H1 (cell line): ENCODE measurements at regions not wholly inside any gene's neighbourhood (a gene's known extent, or its start where the extent isn't known, plus 50 kb on each side); places are given as distances from the start of the nearest gene placed in this dataset.

Experiments used
- CTCF ChIA-PET: fragments of 300-600 bp; sonication (Branson Sonifier 250); formaldehyde crosslinking; loops from one replicate; lab custom pipeline; 2021; ENCODE audit not compliant: partially characterized antibody; lab: Charles Lee
- POLR2A ChIA-PET: fragments of 300-600 bp; sonication (Branson Sonifier 250); formaldehyde crosslinking; loops from one replicate; lab custom pipeline; 2021; ENCODE audit warnings: inconsistent platforms; ENCODE audit not compliant: partially characterized antibody; lab: Charles Lee
- DNase-seq, 2 experiments: peaks; one replicate each; pipeline versions ENCODE4 v3.0.0 to v3.0.0-alpha.2; 2010 to 2022; ENCODE audit warnings: low spot score in 2 of 2, low read depth in 1 of 2, mixed read lengths in 1 of 2
- FAIRE-seq: peaks from 2 replicates; lab custom pipeline; 2011; peaks lifted over from hg19 to GRCh38; lab: Jason Lieb, UNC
- H2AFZ ChIP-seq: 2 replicates; pipeline ENCODE4 v1.8.1; 2012; ENCODE audit warnings: low read length, inconsistent platforms
- H2AK5ac ChIP-seq: 2 replicates; pipeline ENCODE4 v1.6.1; 2013; ENCODE audit warnings: low read depth, low read length
- H2BK120ac ChIP-seq: replicated peaks from 2 replicates; pipeline ENCODE3; 2013; ENCODE audit warnings: low read depth, low read length, inconsistent platforms
- H2BK12ac ChIP-seq: 2 replicates; pipeline ENCODE4 v1.6.1; 2013; ENCODE audit warnings: low read depth, low read length
- H2BK15ac ChIP-seq: 2 replicates; pipeline ENCODE4 v1.6.1; 2013; ENCODE audit warnings: low read length
- H2BK20ac ChIP-seq: 2 replicates; pipeline ENCODE4 v1.6.1; 2013; ENCODE audit warnings: low read length
- H2BK5ac ChIP-seq: 2 replicates; pipeline ENCODE4 v1.6.1; 2013; ENCODE audit warnings: low read depth, low read length
- H3K14ac ChIP-seq: 2 replicates; pipeline ENCODE4 v1.6.1; 2013; ENCODE audit warnings: inconsistent platforms; ENCODE audit not compliant: insufficient read length
- H3K18ac ChIP-seq: 2 replicates; pipeline ENCODE4 v1.6.1; 2013; ENCODE audit warnings: low read length; ENCODE audit errors: extremely low read depth
- H3K23ac ChIP-seq: 2 replicates; pipeline ENCODE4 v1.6.1; 2013; ENCODE audit warnings: inconsistent platforms; ENCODE audit not compliant: insufficient read length
- H3K23me2 ChIP-seq: 2 replicates; pipeline ENCODE4 v1.6.1; 2013; ENCODE audit warnings: low read depth, low read length
- H3K27ac ChIP-seq: 2 replicates; pipeline ENCODE4 v1.6.1; 2011; ENCODE audit warnings: low read depth, low read length, inconsistent platforms
- H3K27me3 ChIP-seq, 4 experiments: replicated peaks in 1 of 4; 1 replicate in 1 of 4; 2 replicates in 3 of 4; pipeline versions ENCODE4 v1.6.1 to v1.8.1; 2011 to 2013; ENCODE audit warnings: low read length in 3 of 4, mild to moderate bottlenecking in 3 of 4, inconsistent platforms in 2 of 4, mixed read lengths in 2 of 4, moderate library complexity in 1 of 4; ENCODE audit not compliant: control insufficient read depth in 3 of 4, insufficient read depth in 3 of 4; ENCODE audit errors: extremely low read depth in 1 of 4
- H3K36me3 ChIP-seq, 4 experiments: 2 replicates each; pipeline versions ENCODE4 v1.6.1 to v1.8.1; 2011 to 2013; ENCODE audit warnings: mild to moderate bottlenecking in 4 of 4, low read length in 3 of 4, moderate library complexity in 2 of 4, control low read depth in 1 of 4, inconsistent platforms in 1 of 4; ENCODE audit not compliant: insufficient read depth in 4 of 4, control insufficient read depth in 2 of 4
- H3K4ac ChIP-seq: replicated peaks from 2 replicates; pipeline ENCODE3; 2013; ENCODE audit warnings: low read length, low read depth, mixed read lengths, inconsistent platforms; ENCODE audit not compliant: insufficient read length
- H3K4me1 ChIP-seq, 4 experiments: replicated peaks in 1 of 4; 1 replicate in 1 of 4; 2 replicates in 3 of 4; pipeline versions ENCODE4 v1.6.1 to v1.8.1; 2011 to 2013; ENCODE audit warnings: low read length in 3 of 4, inconsistent platforms in 2 of 4, mixed read lengths in 1 of 4; ENCODE audit not compliant: insufficient read depth in 4 of 4, control insufficient read depth in 3 of 4
- H3K4me2 ChIP-seq, 2 experiments: 2 replicates each; pipeline versions ENCODE4 v1.6.1 to v1.8.1; 2011 to 2013; ENCODE audit warnings: low read depth in 2 of 2, low read length in 2 of 2, control low read depth in 1 of 2, inconsistent platforms in 1 of 2, mild to moderate bottlenecking in 1 of 2; ENCODE audit not compliant: insufficient read depth in 1 of 2
- H3K4me3 ChIP-seq, 4 experiments: fragments of 200-600, 300-600 bp in 1 of 4; sonication (generic), shearing (Covaris generic), sonication (Bioruptor Twin) in 1 of 4; 2 replicates each; pipeline versions ENCODE4 v1.5.1 to v1.8.1; 2011 to 2016; ENCODE audit warnings: low read length in 4 of 4, low read depth in 3 of 4, control low read depth in 2 of 4, inconsistent platforms in 2 of 4, mild to moderate bottlenecking in 2 of 4, mixed read lengths in 1 of 4, moderate library complexity in 1 of 4; ENCODE audit not compliant: insufficient read depth in 2 of 4; ENCODE audit errors: extremely low read depth in 1 of 4
- H3K56ac ChIP-seq: replicated peaks from 2 replicates; pipeline ENCODE3; 2013; ENCODE audit warnings: low read depth, mild to moderate bottlenecking, mixed read lengths, low read length, inconsistent platforms; ENCODE audit not compliant: insufficient read length
- H3K79me1 ChIP-seq: 2 replicates; pipeline ENCODE4 v1.6.1; 2013; ENCODE audit warnings: low read depth, low read length, control low read depth
- H3K79me2 ChIP-seq, 2 experiments: 2 replicates each; pipeline versions ENCODE4 v1.6.1 to v1.8.1; 2012 to 2013; ENCODE audit warnings: low read length in 2 of 2, mild to moderate bottlenecking in 2 of 2, inconsistent platforms in 1 of 2; ENCODE audit not compliant: insufficient read depth in 2 of 2, control insufficient read depth in 1 of 2
- H3K9ac ChIP-seq, 4 experiments: replicated peaks in 1 of 4; 1 replicate in 1 of 4; 2 replicates in 3 of 4; pipeline versions ENCODE4 v1.6.1 to v1.8.1; 2011 to 2013; ENCODE audit warnings: low read depth in 3 of 4, low read length in 3 of 4, control low read depth in 2 of 4, mild to moderate bottlenecking in 2 of 4, moderate library complexity in 2 of 4, inconsistent platforms in 1 of 4; ENCODE audit errors: extremely low read depth in 1 of 4
- H3K9me3 ChIP-seq, 2 experiments: 2 replicates each; pipeline versions ENCODE4 v1.6.1 to v1.8.1; 2012 to 2013; ENCODE audit warnings: mild to moderate bottlenecking in 2 of 2, moderate library complexity in 2 of 2, control low read depth in 1 of 2, inconsistent platforms in 1 of 2, low read depth in 1 of 2, low read length in 1 of 2, mixed read lengths in 1 of 2; ENCODE audit not compliant: insufficient read depth in 2 of 2
- H4K20me1 ChIP-seq, 2 experiments: replicated peaks in 1 of 2; 2 replicates each; pipeline versions ENCODE3 to v1.8.1; 2011 to 2013; ENCODE audit warnings: inconsistent platforms in 2 of 2, low read length in 2 of 2, mild to moderate bottlenecking in 1 of 2; ENCODE audit not compliant: insufficient read depth in 2 of 2, control insufficient read depth in 1 of 2
- H4K5ac ChIP-seq: 2 replicates; pipeline ENCODE4 v1.6.1; 2013; ENCODE audit warnings: low read length, low read depth, mixed read lengths, inconsistent platforms; ENCODE audit not compliant: insufficient read length
- H4K8ac ChIP-seq: 2 replicates; pipeline ENCODE4 v1.8.0; 2013; ENCODE audit warnings: mild to moderate bottlenecking, moderate library complexity, low read length, inconsistent platforms; ENCODE audit not compliant: insufficient read depth; ENCODE audit errors: extremely low read depth
- H4K91ac ChIP-seq: replicated peaks from 2 replicates; pipeline ENCODE3; 2013; ENCODE audit warnings: low read length, mixed read lengths, inconsistent platforms; ENCODE audit not compliant: insufficient read length
- GABPA ChIP-seq: IDR thresholded peaks from 2 replicates; pipeline ENCODE4 v1.6.1; 2011; ENCODE audit warnings: mild to moderate bottlenecking, low read length, moderate library complexity, borderline replicate concordance; ENCODE audit not compliant: insufficient read depth
- SUZ12 ChIP-seq: fragments of 200-600 bp; sonication (generic); IDR thresholded peaks from 2 replicates; pipeline ENCODE4 v1.6.1; 2012; ENCODE audit warnings: mild to moderate bottlenecking, inconsistent platforms, low read length, moderate library complexity, mixed read lengths
- WGBS, 2 experiments: shearing (Covaris generic) in 1 of 2; methylation state at CpG; one replicate each; pipeline versions ENCODE4 v1.1.6 to v1.1.7; 2013 to 2015; ENCODE audit warnings: low lambda C conversion rate in 2 of 2, mixed read lengths in 2 of 2, inconsistent platforms in 1 of 2, low coverage in 1 of 2, missing lambda C conversion rate in 1 of 2; ENCODE audit not compliant: insufficient replicate concordance in 2 of 2, insufficient coverage in 1 of 2, insufficient read length in 1 of 2; ENCODE audit errors: extremely low coverage in 1 of 2, missing lambda C conversion rate in 1 of 2; 5-methylcytosine and 5-hydroxymethylcytosine counted together

DNA sequence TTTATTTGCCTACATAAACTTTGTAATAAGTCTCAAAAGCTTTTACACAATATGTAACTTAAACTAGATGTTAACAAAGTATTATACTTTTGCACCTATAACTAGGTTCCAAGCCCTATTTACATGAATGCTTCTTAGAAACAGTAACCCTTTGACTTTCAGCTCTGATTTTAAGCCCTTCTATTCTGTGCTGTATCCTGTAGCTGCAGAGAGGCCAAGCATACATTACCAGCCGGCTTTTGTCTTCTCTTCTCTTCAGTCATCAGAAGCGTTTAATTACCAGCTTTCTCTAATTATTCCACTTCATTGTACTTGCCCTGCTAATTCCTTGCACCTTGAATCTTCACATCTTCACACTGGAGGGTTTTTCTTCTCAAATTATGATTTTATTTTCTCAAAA lies 403.1 kb downstream of the PDGFC start:
- Histone ChIP-seq H3K27ac (no peak overlapping the region), H3K18ac (no peak overlapping the region), H3K79me2 (no peaks in the 10 kb centered on the region), H3K4me2 (no peak overlapping the region), H2AK5ac (no peak overlapping the region), H3K4ac (no peak overlapping the region), H2BK20ac (no peak overlapping the region), H4K5ac (no peak overlapping the region), H3K9me3 (no peaks in the 10 kb centered on the region), H3K14ac (no peak overlapping the region), H3K23me2 (no peaks in the 10 kb centered on the region), H2BK120ac (no peak overlapping the region), H4K91ac (no peak overlapping the region), H3K4me1 (no peaks in the 10 kb centered on the region; a peak in 1 of 7 replicates), H3K23ac (no peak overlapping the region), H2AFZ (no peak overlapping the region), H3K79me1 (no peaks in the 10 kb centered on the region), H3K27me3 (peaks cover 0 to 1% (median 0%) of the 10 kb centered on the region in 4 experiments; a peak in 1 of 7 replicates), H2BK5ac (no peak overlapping the region), H4K8ac (no peak overlapping the region), H4K20me1 (no peaks in the 10 kb centered on the region), H3K56ac (no peak overlapping the region), H3K4me3 (no peak overlapping the region), H2BK15ac (no peak overlapping the region), H2BK12ac (no peak overlapping the region), H3K9ac (no peak overlapping the region), H3K36me3 (no peaks in the 10 kb centered on the region)
- FAIRE-seq (no peak), DNase-seq (no peak)
- ChIA-PET CTCF (interaction anchor here (0.6 to 1.8 kb wide), 2 partner anchors 21 to 274 kb away, joined by 3 to 4 read pairs; no protein-coding TSS in a partner anchor), POLR2A (no interaction called here)
- WGBS, 2 experiments = 39% methylated on average over 2 of the region's 2 CpGs; no CpG with 5 or more reads in 1 of the 2 experiments
- TF ChIP-seq GABPA (no peak), SUZ12 (no peak)
